Loucy (cell line): ENCODE measurements at regions not wholly inside any gene's neighbourhood (a gene's known extent, or its start where the extent isn't known, plus 50 kb on each side); places are given as distances from the start of the nearest gene placed in this dataset.
A peak's percentile ranks its signal among the peaks of the same experiment; 100 is the strongest.

Source experiments
- H2AFZ ChIP-seq: fragments of 200-600 bp; sonication (generic); 2 replicates; pipeline ENCODE4 v1.6.0; 2016; ENCODE audit warnings: antibody characterized with exemption, mild to moderate bottlenecking, low read length, moderate library complexity
- H3F3A ChIP-seq: fragments of 200-600 bp; 2 replicates; pipeline ENCODE4 v1.6.0; 2016; ENCODE audit warnings: antibody characterized with exemption, low read depth, mild to moderate bottlenecking
- H3K27me3 ChIP-seq: fragments of 200-600 bp; sonication (generic); 2 replicates; pipeline ENCODE4 v1.6.1; 2014; ENCODE audit warnings: low read length, mild to moderate bottlenecking; ENCODE audit not compliant: insufficient read depth, poor library complexity, severe bottlenecking
- H3K36me3 ChIP-seq: fragments of 200-600 bp; sonication (generic); 2 replicates; pipeline ENCODE4 v1.6.1; 2016; ENCODE audit warnings: low read length; ENCODE audit not compliant: insufficient read depth
- H3K4me1 ChIP-seq: fragments of 200-600 bp; sonication (generic); 2 replicates; pipeline ENCODE4 v1.5.1; 2014; ENCODE audit warnings: low read length, mild to moderate bottlenecking; ENCODE audit not compliant: insufficient read depth, poor library complexity, severe bottlenecking
- H3K4me2 ChIP-seq: fragments of 200-600 bp; sonication (generic); 2 replicates; pipeline ENCODE4 v1.6.0; 2014; ENCODE audit warnings: antibody characterized with exemption, low read length, low read depth, mild to moderate bottlenecking; ENCODE audit not compliant: poor library complexity, severe bottlenecking
- H3K4me3 ChIP-seq: fragments of 200-600 bp; sonication (generic); 2 replicates; pipeline ENCODE4 v1.5.1; 2014; ENCODE audit warnings: low read length, mild to moderate bottlenecking, mixed read lengths; ENCODE audit not compliant: poor library complexity, severe bottlenecking
- H3K79me2 ChIP-seq: fragments of 200-600 bp; sonication (generic); 2 replicates; pipeline ENCODE4 v1.6.1; 2014; ENCODE audit warnings: low read length; ENCODE audit not compliant: insufficient read depth
- H3K9ac ChIP-seq: fragments of 200-600 bp; sonication (generic); 2 replicates; pipeline ENCODE4 v1.6.0; 2014; ENCODE audit warnings: mild to moderate bottlenecking, low read depth, low read length, moderate library complexity; ENCODE audit not compliant: poor library complexity, severe bottlenecking
- H3K9me2 ChIP-seq: fragments of 200-600 bp; sonication (generic); replicated peaks from 2 replicates; pipeline ENCODE4 v1.6.1; 2016; ENCODE audit warnings: low read depth, low read length, mixed read lengths
- H3K9me3 ChIP-seq: fragments of 200-600 bp; sonication (generic); 2 replicates; pipeline ENCODE4 v1.6.1; 2014; ENCODE audit warnings: mild to moderate bottlenecking, antibody characterized with exemption, low read length, low read depth; ENCODE audit not compliant: insufficient read depth
- H4K20me1 ChIP-seq: fragments of 200-600 bp; sonication (generic); 2 replicates; pipeline ENCODE4 v1.6.0; 2014; ENCODE audit warnings: antibody characterized with exemption, low read length, mild to moderate bottlenecking; ENCODE audit not compliant: insufficient read depth, poor library complexity, severe bottlenecking
- EZH2phosphoT487 ChIP-seq: fragments of 200-600 bp; IDR thresholded peaks from 2 replicates; pipeline ENCODE4 v1.6.1; 2018; ENCODE audit warnings: antibody characterized with exemption, mild to moderate bottlenecking, moderate library complexity, borderline replicate concordance
- TF ChIP-seq, protein P1 (sequence below): fragments of 200-600 bp; sonication (generic); conservative IDR thresholded peaks from 2 replicates; pipeline ENCODE4 v1.5.1; 2014; ENCODE audit warnings: mild to moderate bottlenecking, antibody characterized with exemption, low read length

DNA sequence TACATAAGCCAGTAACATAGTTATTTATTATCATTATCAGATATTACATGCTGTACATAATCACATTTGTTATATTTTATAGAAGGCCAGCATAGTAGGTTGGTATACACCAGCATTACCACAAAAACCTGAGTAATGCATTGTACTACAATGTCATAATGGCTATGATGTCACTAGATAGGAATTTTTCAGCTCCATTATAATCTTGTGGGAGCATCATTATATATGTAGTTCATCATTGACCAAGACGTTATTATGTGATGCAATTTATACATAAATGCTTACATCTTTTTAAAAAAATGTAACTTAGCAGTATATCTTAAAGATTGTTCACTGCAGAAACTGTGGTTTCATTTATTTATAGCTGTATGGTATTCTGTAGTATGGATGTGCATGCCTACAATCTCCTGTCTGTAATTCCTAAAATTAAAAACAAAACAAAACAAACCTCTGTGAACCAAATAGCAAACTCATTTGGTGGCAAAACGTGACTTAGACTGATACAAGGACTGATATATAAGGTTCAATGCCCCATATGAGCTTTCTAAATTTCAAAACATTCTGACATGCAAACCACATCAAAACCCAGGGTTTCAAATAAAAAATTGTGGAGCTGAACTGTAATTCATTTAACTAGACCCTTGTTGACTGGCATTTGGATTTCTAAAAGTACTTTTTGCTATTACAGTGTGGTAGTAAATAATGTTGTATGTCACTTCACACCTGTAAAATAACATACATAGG lies 250.9 kb downstream of the DLEU7 start:
- Histone ChIP-seq H3K4me3 (peak overlapping the region; percentile 56), H3K9me2 (no peaks in the 10 kb centered on the region), H3F3A (peaks cover 19% of the 10 kb centered on the region; the same call in 1 of the 2 replicates), H3K27me3 (no peaks in the 10 kb centered on the region), H3K4me1 (peaks cover 95% of the 10 kb centered on the region), H3K4me2 (peak overlapping the region; percentile 73), H4K20me1 (no peaks in the 10 kb centered on the region), H3K9me3 (no peaks in the 10 kb centered on the region), H3K9ac (peak overlapping the region; percentile 71), H2AFZ (no peak overlapping the region), H3K79me2 (peaks cover 5% of the 10 kb centered on the region; the same call in 1 of the 2 replicates), H3K36me3 (no peaks in the 10 kb centered on the region)
- TF ChIP-seq EZH2phosphoT487 = no peak
- TF ChIP-seq, protein P1, sequence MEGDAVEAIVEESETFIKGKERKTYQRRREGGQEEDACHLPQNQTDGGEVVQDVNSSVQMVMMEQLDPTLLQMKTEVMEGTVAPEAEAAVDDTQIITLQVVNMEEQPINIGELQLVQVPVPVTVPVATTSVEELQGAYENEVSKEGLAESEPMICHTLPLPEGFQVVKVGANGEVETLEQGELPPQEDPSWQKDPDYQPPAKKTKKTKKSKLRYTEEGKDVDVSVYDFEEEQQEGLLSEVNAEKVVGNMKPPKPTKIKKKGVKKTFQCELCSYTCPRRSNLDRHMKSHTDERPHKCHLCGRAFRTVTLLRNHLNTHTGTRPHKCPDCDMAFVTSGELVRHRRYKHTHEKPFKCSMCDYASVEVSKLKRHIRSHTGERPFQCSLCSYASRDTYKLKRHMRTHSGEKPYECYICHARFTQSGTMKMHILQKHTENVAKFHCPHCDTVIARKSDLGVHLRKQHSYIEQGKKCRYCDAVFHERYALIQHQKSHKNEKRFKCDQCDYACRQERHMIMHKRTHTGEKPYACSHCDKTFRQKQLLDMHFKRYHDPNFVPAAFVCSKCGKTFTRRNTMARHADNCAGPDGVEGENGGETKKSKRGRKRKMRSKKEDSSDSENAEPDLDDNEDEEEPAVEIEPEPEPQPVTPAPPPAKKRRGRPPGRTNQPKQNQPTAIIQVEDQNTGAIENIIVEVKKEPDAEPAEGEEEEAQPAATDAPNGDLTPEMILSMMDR = no peak

DNA sequence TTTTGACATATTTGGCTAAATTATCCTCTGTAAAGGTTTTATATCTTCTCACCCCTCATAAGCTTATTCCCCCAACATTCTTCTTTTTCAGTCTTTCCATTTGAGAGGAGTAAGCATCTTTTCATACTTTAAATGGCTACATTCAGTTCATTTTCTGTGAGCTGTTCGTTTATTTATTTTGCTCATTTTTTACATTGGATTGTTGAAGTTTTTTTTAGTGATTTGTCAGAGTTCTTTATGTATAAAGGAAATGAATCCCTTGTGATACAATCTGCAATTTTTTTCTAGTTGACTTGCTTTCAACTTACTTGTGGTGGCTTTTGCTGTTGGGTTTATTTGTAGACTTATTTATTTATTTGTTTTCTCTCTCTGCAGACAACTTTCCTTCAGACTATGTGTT lies 250.3 kb downstream of the DLEU7 start:
- Histone ChIP-seq H3K27me3 (no peaks in the 10 kb centered on the region), H4K20me1 (no peaks in the 10 kb centered on the region), H3K4me2 (peak overlapping the region; percentile 73), H3F3A (peaks cover 19% of the 10 kb centered on the region; the same call in 1 of the 2 replicates), H2AFZ (no peak overlapping the region), H3K9me2 (no peaks in the 10 kb centered on the region), H3K4me3 (peak overlapping the region; percentile 56), H3K9me3 (no peaks in the 10 kb centered on the region), H3K36me3 (no peaks in the 10 kb centered on the region), H3K79me2 (no peaks in the 10 kb centered on the region), H3K9ac (peak overlapping the region; percentile 71), H3K4me1 (peaks cover 94% of the 10 kb centered on the region)
- TF ChIP-seq, protein P1 = no peak
- no peak for TF ChIP-seq EZH2phosphoT487

- peak overlapping the region; percentile 77 for H3K9ac ChIP-seq
- TF ChIP-seq, protein P1 = no peak
- TF ChIP-seq EZH2phosphoT487 = no peak
- H3K36me3 ChIP-seq = no peaks in the 10 kb centered on the region
- H3K4me1 ChIP-seq = peaks cover 94% of the 10 kb centered on the region
- no peak overlapping the region for H2AFZ ChIP-seq
- no peaks in the 10 kb centered on the region for H3K9me2 ChIP-seq
- H3K9me3 ChIP-seq = no peaks in the 10 kb centered on the region
- H3F3A ChIP-seq = peaks cover 9% of the 10 kb centered on the region; the same call in 1 of the 2 replicates
- H3K4me3 ChIP-seq = peak overlapping the region; percentile 56
- peak overlapping the region; percentile 74 for H3K4me2 ChIP-seq
- H3K79me2 ChIP-seq = no peaks in the 10 kb centered on the region
- no peaks in the 10 kb centered on the region for H4K20me1 ChIP-seq
- no peaks in the 10 kb centered on the region for H3K27me3 ChIP-seq
Observed at GRCh38 chr13:50594276-50595051, 249.0 kb downstream of the DLEU7 start.
